GM18511 (cell line): ENCODE measurements at regions not wholly inside any gene's neighbourhood (a gene's known extent, or its start where the extent isn't known, plus 50 kb on each side); places are given as distances from the start of the nearest gene placed in this dataset.

Experiments
- ATAC-seq: cut with Tn5 transposase; IDR thresholded peaks from one replicate; pipeline ENCODE4 v1.9.1; 2021; ENCODE audit warnings: mild to moderate bottlenecking, moderate library complexity; ENCODE audit not compliant: unreplicated experiment

GRCh38 chr9:26191711-26192110 is 513.5 kb upstream of the TUSC1 start:
- no peak for ATAC-seq

- no peak for ATAC-seq
These were observed 503.6 kb upstream of the TUSC1 start for GRCh38 chr9:26181836-26182235.

- no peak for ATAC-seq
These were observed 498.4 kb upstream of the TUSC1 start for GRCh38 chr9:26176628-26177027.

GRCh38 chr9:26175264-26175663 is 497.0 kb upstream of the TUSC1 start:
- ATAC-seq, result no peak

- ATAC-seq, result no peak
These were observed 494.1 kb upstream of the TUSC1 start for GRCh38 chr9:26172301-26172700.

- ATAC-seq, result no peak
These were observed 493.4 kb upstream of the TUSC1 start for GRCh38 chr9:26171691-26172090.

GRCh38 chr9:26170190-26170589 is 491.9 kb upstream of the TUSC1 start:
- ATAC-seq, result no peak

- no peak for ATAC-seq
These were observed 491.5 kb upstream of the TUSC1 start for GRCh38 chr9:26169708-26170107.

- no peak for ATAC-seq
These were observed 488.3 kb upstream of the TUSC1 start for GRCh38 chr9:26166537-26166936.

GRCh38 chr9:26165426-26165825 is 487.2 kb upstream of the TUSC1 start:
- ATAC-seq, result no peak

GRCh38 chr9:26163931-26164330 is 485.7 kb upstream of the TUSC1 start:
- ATAC-seq, result no peak

- no peak for ATAC-seq
These were observed 481.5 kb upstream of the TUSC1 start for GRCh38 chr9:26159575-26160392.

- ATAC-seq, result no peak
These were observed 480.4 kb upstream of the TUSC1 start for GRCh38 chr9:26158631-26159150.

- ATAC-seq, result peak; percentile 58
These were observed 479.2 kb upstream of the TUSC1 start for GRCh38 chr9:26157411-26157810.

GRCh38 chr9:26152350-26152749 is 474.1 kb upstream of the TUSC1 start:
- no peak for ATAC-seq

GRCh38 chr9:26148128-26148527 is 469.9 kb upstream of the TUSC1 start:
- no peak for ATAC-seq

GRCh38 chr9:26145938-26146337 is 467.7 kb upstream of the TUSC1 start:
- ATAC-seq, result no peak

GRCh38 chr9:26142631-26143030 is 464.4 kb upstream of the TUSC1 start:
- ATAC-seq, result no peak

GRCh38 chr9:26142201-26142600 is 464.0 kb upstream of the TUSC1 start:
- no peak for ATAC-seq

GRCh38 chr9:26133537-26133936 is 455.3 kb upstream of the TUSC1 start:
- no peak for ATAC-seq

GRCh38 chr9:26132746-26133312 is 454.6 kb upstream of the TUSC1 start:
- ATAC-seq, result no peak

- ATAC-seq, result no peak
These were observed 453.6 kb upstream of the TUSC1 start for GRCh38 chr9:26131886-26132285.
